SK-N-MC (cell line): ENCODE measurements at regions not wholly inside any gene's neighbourhood (a gene's known extent, or its start where the extent isn't known, plus 50 kb on each side); places are given as distances from the start of the nearest gene placed in this dataset.

ENCODE experiments used
- EZH2 ChIP-seq: fragments of 200-600 bp; sonication (generic); IDR thresholded peaks from one replicate; pipeline ENCODE4 v1.6.1; 2017; ENCODE audit warnings: antibody characterized with exemption
- FOXP2 ChIP-seq: optimal IDR thresholded peaks from 2 replicates; pipeline ENCODE3; 2011; ENCODE audit warnings: mild to moderate bottlenecking, moderate library complexity; ENCODE audit not compliant: insufficient read depth; ENCODE audit errors: extremely low read length, control extremely low read depth
- POLR2AphosphoS5 ChIP-seq: IDR thresholded peaks from 2 replicates; pipeline ENCODE4 v1.6.1; 2012; ENCODE audit warnings: mild to moderate bottlenecking, low read depth, low read length, borderline replicate concordance

- TF ChIP-seq POLR2AphosphoS5 (no peak), EZH2 (no peak), FOXP2 (no peak)
These were observed 127.9 kb downstream of the RBFOX3 start for GRCh38 chr17:79482727-79483521.
